ENCODE measurements at regions not wholly inside any gene's neighbourhood (a gene's known extent, or its start where the extent isn't known, plus 50 kb on each side); places are given as distances from the start of the nearest gene placed in this dataset.

- TF ChIP-seq ZSCAN23 (tag by site-specific recombination; IDR thresholded peaks at IDR 0.05) (no peak), ZNF76 (tag by site-specific recombination; IDR thresholded peaks at IDR 0.05; ENCODE audit: borderline replicate concordance, low read depth) (no peak), ZNF140 (tag by site-specific recombination; IDR thresholded peaks at IDR 0.05) (no peak), ZNF571 (tag by site-specific recombination; IDR thresholded peaks at IDR 0.05) (no peak), YY2 (tag by site-specific recombination; IDR thresholded peaks at IDR 0.05) (no peak), ZSCAN5A (tag by site-specific recombination; IDR thresholded peaks at IDR 0.05) (no peak), SP2 (tag by site-specific recombination; IDR thresholded peaks at IDR 0.05) (no peak), ZFP37 (tag by site-specific recombination; IDR thresholded peaks at IDR 0.05) (no peak), CTCF (tag by site-specific recombination; IDR thresholded peaks at IDR 0.05) (no peak), ZBTB20 (tag by site-specific recombination; IDR thresholded peaks at IDR 0.05) (no peak)
These were observed 730.8 kb upstream of the EPHA6 start for GRCh38 chr3:96083610-96084009.

Measured in HEK293 (cell line).